GM12878 (cell line): ENCODE measurements at regions not wholly inside any gene's neighbourhood (a gene's known extent, or its start where the extent isn't known, plus 50 kb on each side); places are given as distances from the start of the nearest gene placed in this dataset.
"Not testable (repeated sequence)": the region's sequence is repeated elsewhere in the genome, so short reads cannot be mapped to it uniquely, and the experiment has no call there.

Experiments
- ATAC-seq: fragments of 200-7000 bp; cut with Tn5 transposase; 3 replicates; pipeline ENCODE4 v1.9.1; 2020; ENCODE audit warnings: mild to moderate bottlenecking, moderate library complexity
- BruUV-seq: library from RNA; stranded (reverse); fragments of 400-500 nt; replicated peaks from 2 replicates; lab custom pipeline; 2021; lab: Mats Ljungman, UMichigan
- CTCF ChIA-PET: fragments of 300-600 bp; sonication (Branson Sonifier 250); formaldehyde crosslinking; extraction: SDS; loops from one replicate; lab custom pipeline; 2021; ENCODE audit warnings: inconsistent platforms; lab: Yijun Ruan, JAX
- POLR2A ChIA-PET: fragments of 350-600 bp; formaldehyde crosslinking; extraction: SDS; loops from one replicate; lab custom pipeline; 2021; ENCODE audit warnings: inconsistent platforms; lab: Charles Lee
- RAD21 ChIA-PET: fragments of 300-600 bp; sonication (Branson Sonifier 250); formaldehyde crosslinking; loops from one replicate; lab custom pipeline; 2023; ENCODE audit warnings: antibody characterized with exemption; ENCODE audit not compliant: unreplicated experiment; lab: Charles Lee
- SMC1A ChIA-PET: fragments of 300-600 bp; sonication (Branson Sonifier 250); formaldehyde crosslinking; loops from one replicate; lab custom pipeline; 2023; ENCODE audit not compliant: unreplicated experiment, uncharacterized antibody; lab: Charles Lee
- DNase-seq: peaks from one replicate; pipeline ENCODE4 v3.0.0-alpha.2; 2011; ENCODE audit warnings: low read depth, low spot score
- FAIRE-seq: peaks from 3 replicates; lab custom pipeline; 2011; peaks lifted over from hg19 to GRCh38; lab: Jason Lieb, UNC
- H2AFZ ChIP-seq: 2 replicates; pipeline ENCODE4 v1.6.0; 2011; ENCODE audit warnings: low read depth, low read length, control low read depth; ENCODE audit not compliant: control insufficient read depth
- H3K27ac ChIP-seq: 2 replicates; pipeline ENCODE4 v1.5.1; 2011; ENCODE audit warnings: control low read depth; ENCODE audit not compliant: control insufficient read depth, insufficient read depth
- H3K27me3 ChIP-seq, 2 experiments: replicated peaks in 1 of 2; 2 replicates each; pipeline versions ENCODE4 v1.6.0 to v1.6.1; 2011; ENCODE audit warnings: low read length in 1 of 2; ENCODE audit not compliant: control insufficient read depth in 2 of 2, insufficient read depth in 2 of 2
- H3K36me3 ChIP-seq, 2 experiments: 2 replicates each; pipeline ENCODE4 v1.5.1; 2011; ENCODE audit warnings: low read length in 1 of 2; ENCODE audit not compliant: control insufficient read depth in 2 of 2, insufficient read depth in 2 of 2
- H3K4me1 ChIP-seq: 2 replicates; pipeline ENCODE4 v1.6.1; 2011; ENCODE audit warnings: mild to moderate bottlenecking, low read length, moderate library complexity, mixed read lengths; ENCODE audit not compliant: control insufficient read depth, insufficient read depth
- H3K4me2 ChIP-seq: 2 replicates; pipeline ENCODE4 v1.6.0; 2011; ENCODE audit warnings: control low read depth; ENCODE audit not compliant: control insufficient read depth, insufficient read depth
- H3K4me3 ChIP-seq: fragments of 200-600 bp; sonication (generic); 2 replicates; pipeline ENCODE4 v1.5.1; 2016
- H3K79me2 ChIP-seq: 2 replicates; pipeline ENCODE4 v1.6.0; 2011; ENCODE audit warnings: low read length; ENCODE audit not compliant: control insufficient read depth, insufficient read depth
- H3K9ac ChIP-seq: 2 replicates; pipeline ENCODE4 v1.8.0; 2011; ENCODE audit warnings: low read length, control low read depth, mixed read lengths; ENCODE audit not compliant: control insufficient read depth, insufficient read depth
- H3K9me3 ChIP-seq: replicated peaks from 3 replicates; pipeline ENCODE4 v1.5.1; 2011; ENCODE audit warnings: mild to moderate bottlenecking, low read length; ENCODE audit not compliant: control insufficient read depth, insufficient read depth
- H4K20me1 ChIP-seq: 2 replicates; pipeline ENCODE4 v1.6.0; 2011; ENCODE audit not compliant: control insufficient read depth, insufficient read depth
- FOS ChIP-seq: IDR thresholded peaks from 3 replicates; pipeline ENCODE4 v1.6.1; 2011; ENCODE audit warnings: borderline replicate concordance; ENCODE audit not compliant: insufficient read length; ENCODE audit errors: extremely low read depth
- FOXM1 ChIP-seq: IDR thresholded peaks from 2 replicates; pipeline ENCODE4 v1.6.1; 2012; ENCODE audit warnings: low read depth, mild to moderate bottlenecking, inconsistent platforms, low read length, moderate library complexity
- TCF7 ChIP-seq: IDR thresholded peaks from 2 replicates; pipeline ENCODE4 v1.6.1; 2014; ENCODE audit warnings: antibody characterized with exemption, borderline replicate concordance
- ZNF207 ChIP-seq: fragments of 450-650 bp; IDR thresholded peaks from 2 replicates; pipeline ENCODE4 v1.6.1; 2014; ENCODE audit warnings: antibody characterized with exemption, mild to moderate bottlenecking, borderline replicate concordance
- WGBS: methylation state at CpG from one replicate; pipeline ENCODE4 v1.1.6; 2016; ENCODE audit warnings: low lambda C conversion rate; ENCODE audit not compliant: insufficient replicate concordance, insufficient coverage; ENCODE audit errors: missing lambda C conversion rate; 5-methylcytosine and 5-hydroxymethylcytosine counted together
- in situ Hi-C: fragments of 300-500 bp; cut with MboI; formaldehyde crosslinking; loops from 9 replicates; pipeline ENCODE4 v1.14.3; 2018; ENCODE audit warnings: mixed read lengths
- intact Hi-C: fragments of 100-400 bp; cut with micrococcal nuclease; formaldehyde crosslinking; loops from one replicate; pipeline ENCODE4 v1.14.2; 2022; ENCODE audit not compliant: unreplicated experiment
- TF ChIP-seq, protein P1 (sequence below): fragments of 450-650 bp; IDR thresholded peaks from 2 replicates; pipeline ENCODE4 v1.6.1; 2018; ENCODE audit warnings: mild to moderate bottlenecking, low read depth, moderate library complexity; ENCODE audit not compliant: partially characterized antibody

DNA sequence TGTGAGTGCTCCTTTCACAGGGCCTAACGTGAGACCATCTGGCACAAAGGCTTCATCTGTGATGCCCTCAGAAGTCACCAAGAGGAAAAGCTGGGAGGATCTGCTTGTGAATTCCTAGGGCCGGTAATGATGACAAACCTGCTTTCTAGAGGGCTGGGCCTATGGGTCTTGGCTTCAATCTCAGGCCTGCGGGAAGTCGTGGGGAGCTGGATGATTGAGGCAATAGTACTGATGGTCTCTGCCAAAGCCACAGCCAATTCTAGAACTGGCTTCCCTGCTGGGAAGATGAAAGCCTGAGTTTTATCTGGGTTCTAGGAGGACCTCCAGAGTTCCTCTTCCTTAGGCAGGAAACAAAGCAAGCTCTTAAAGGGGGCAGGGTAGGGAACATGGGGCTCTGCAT is 102.7 kb downstream of the TMEM215 start:
- no peak for TF ChIP-seq FOS
- TF ChIP-seq ZNF207 = no peak
- TF ChIP-seq, protein P1, sequence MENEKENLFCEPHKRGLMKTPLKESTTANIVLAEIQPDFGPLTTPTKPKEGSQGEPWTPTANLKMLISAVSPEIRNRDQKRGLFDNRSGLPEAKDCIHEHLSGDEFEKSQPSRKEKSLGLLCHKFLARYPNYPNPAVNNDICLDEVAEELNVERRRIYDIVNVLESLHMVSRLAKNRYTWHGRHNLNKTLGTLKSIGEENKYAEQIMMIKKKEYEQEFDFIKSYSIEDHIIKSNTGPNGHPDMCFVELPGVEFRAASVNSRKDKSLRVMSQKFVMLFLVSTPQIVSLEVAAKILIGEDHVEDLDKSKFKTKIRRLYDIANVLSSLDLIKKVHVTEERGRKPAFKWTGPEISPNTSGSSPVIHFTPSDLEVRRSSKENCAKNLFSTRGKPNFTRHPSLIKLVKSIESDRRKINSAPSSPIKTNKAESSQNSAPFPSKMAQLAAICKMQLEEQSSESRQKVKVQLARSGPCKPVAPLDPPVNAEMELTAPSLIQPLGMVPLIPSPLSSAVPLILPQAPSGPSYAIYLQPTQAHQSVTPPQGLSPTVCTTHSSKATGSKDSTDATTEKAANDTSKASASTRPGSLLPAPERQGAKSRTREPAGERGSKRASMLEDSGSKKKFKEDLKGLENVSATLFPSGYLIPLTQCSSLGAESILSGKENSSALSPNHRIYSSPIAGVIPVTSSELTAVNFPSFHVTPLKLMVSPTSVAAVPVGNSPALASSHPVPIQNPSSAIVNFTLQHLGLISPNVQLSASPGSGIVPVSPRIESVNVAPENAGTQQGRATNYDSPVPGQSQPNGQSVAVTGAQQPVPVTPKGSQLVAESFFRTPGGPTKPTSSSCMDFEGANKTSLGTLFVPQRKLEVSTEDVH = no peak
- TF ChIP-seq TCF7 = no peak
- no peak for TF ChIP-seq FOXM1
- TF ChIP-seq, all 136 proteins: peak for 0
- no peak for DNase-seq
- WGBS = 64% methylated on average over 4 of the region's 4 CpGs
- CTCF ChIA-PET = interaction anchor here (0.8 kb wide), 1 partner anchor 82 kb away, joined by 3 read pairs; no protein-coding TSS in a partner anchor
- no peak for FAIRE-seq
- no peaks in the 10 kb centered on the region for H3K36me3 ChIP-seq
- RAD21 ChIA-PET = no interaction called here
- no peak overlapping the region for H3K4me3 ChIP-seq
- no TSS peak for BruUV-seq
- no peak overlapping the region for H3K4me2 ChIP-seq
- H3K9me3 ChIP-seq = no peaks in the 10 kb centered on the region
- H2AFZ ChIP-seq = no peak overlapping the region
- in situ Hi-C loops (no loop called here), intact Hi-C loops (no loop called here)
- POLR2A ChIA-PET = no interaction called here
- no peak overlapping the region for H3K27ac ChIP-seq
- no peak for ATAC-seq
- no peaks in the 10 kb centered on the region for H3K4me1 ChIP-seq
- peaks cover 0 to 2% of the 10 kb centered on the region in 2 experiments; a peak in 2 of 4 replicates for H3K27me3 ChIP-seq
- H4K20me1 ChIP-seq = no peaks in the 10 kb centered on the region
- H3K79me2 ChIP-seq = no peaks in the 10 kb centered on the region
- H3K9ac ChIP-seq = no peak overlapping the region
- SMC1A ChIA-PET = no interaction called here

DNA sequence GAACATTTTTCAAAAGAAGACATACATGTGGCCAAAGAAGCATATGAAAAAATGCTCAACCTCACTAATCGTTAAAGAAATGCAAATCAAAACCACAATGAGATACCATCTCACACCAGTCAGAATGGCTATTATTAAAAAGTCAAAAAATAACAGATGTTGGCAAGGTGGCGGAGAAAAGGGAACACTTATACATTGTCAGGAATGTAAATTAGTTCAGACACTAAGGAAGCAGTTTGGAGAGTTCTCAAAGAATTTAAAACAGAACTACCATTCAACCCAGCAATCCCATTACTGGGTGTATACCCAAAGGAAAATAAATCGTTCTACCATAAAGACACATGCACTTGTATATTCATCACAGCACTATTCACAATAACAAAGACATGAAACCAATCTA is 106.9 kb downstream of the APTX start:
- DNase-seq, RAD21 ChIA-PET: not testable (repeated sequence)

More for the DNA sequence above, 106.9 kb downstream of the APTX start:
- H3K4me2 ChIP-seq, BruUV-seq, in situ Hi-C loops, H3K36me3 ChIP-seq, FAIRE-seq, H3K4me3 ChIP-seq, CTCF ChIA-PET, H3K27me3 ChIP-seq, H3K4me1 ChIP-seq, SMC1A ChIA-PET, H3K9me3 ChIP-seq, POLR2A ChIA-PET, H3K9ac ChIP-seq, H4K20me1 ChIP-seq, intact Hi-C loops, H2AFZ ChIP-seq, ATAC-seq, H3K79me2 ChIP-seq, H3K27ac ChIP-seq: not testable (repeated sequence)
- 9% methylated on average over 3 of the region's 3 CpGs for WGBS
